Neural cell (in vitro differentiated cells): ENCODE measurements at regions not wholly inside any gene's neighbourhood (a gene's known extent, or its start where the extent isn't known, plus 50 kb on each side); places are given as distances from the start of the nearest gene placed in this dataset.

Source experiments
- H2AFZ ChIP-seq: fragments of 200-600, 300-800 bp; sonication (generic), shearing (Covaris generic); 2 replicates; pipeline ENCODE4 v1.6.0; 2014; ENCODE audit warnings: low read depth, mild to moderate bottlenecking, antibody characterized with exemption, low read length, moderate library complexity
- H3F3A ChIP-seq: fragments of 200-600 bp; shearing (Covaris generic); 2 replicates; pipeline ENCODE4 v1.6.1; 2016; ENCODE audit warnings: mild to moderate bottlenecking, moderate library complexity, mixed read lengths, antibody characterized with exemption, low read length; ENCODE audit not compliant: insufficient read depth, poor library complexity, severe bottlenecking
- H3K27ac ChIP-seq: fragments of 200-600, 300-800 bp; sonication (generic), shearing (Covaris generic); 2 replicates; pipeline ENCODE4 v1.5.1; 2014; ENCODE audit warnings: mild to moderate bottlenecking, low read length, moderate library complexity
- H3K27me3 ChIP-seq: fragments of 300-800, 200-600 bp; sonication (generic), shearing (Covaris generic); 2 replicates; pipeline ENCODE4 v1.6.0; 2014; ENCODE audit warnings: mild to moderate bottlenecking, low read depth, low read length, moderate library complexity; ENCODE audit not compliant: insufficient read depth
- H3K36me3 ChIP-seq: fragments of 300-800, 200-600 bp; sonication (generic), shearing (Covaris generic); 2 replicates; pipeline ENCODE4 v1.5.1; 2014; ENCODE audit warnings: mild to moderate bottlenecking, antibody characterized with exemption, low read length, moderate library complexity; ENCODE audit not compliant: insufficient read depth
- H3K4me2 ChIP-seq: fragments of 300-800, 200-600 bp; sonication (generic), shearing (Covaris generic); 2 replicates; pipeline ENCODE4 v1.6.0; 2014; ENCODE audit warnings: mild to moderate bottlenecking, low read length
- H3K4me3 ChIP-seq: fragments of 300-800, 200-600 bp; sonication (generic), shearing (Covaris generic); 2 replicates; pipeline ENCODE4 v1.5.1; 2014; ENCODE audit warnings: mild to moderate bottlenecking, low read length, moderate library complexity
- H3K79me2 ChIP-seq: fragments of 200-600 bp; shearing (Covaris generic); replicated peaks from 2 replicates; pipeline ENCODE4 v1.6.0; 2014; ENCODE audit warnings: mild to moderate bottlenecking, low read length, moderate library complexity; ENCODE audit not compliant: insufficient read depth
- H3K9ac ChIP-seq: fragments of 300-800, 200-600 bp; sonication (generic), shearing (Covaris generic); 2 replicates; pipeline ENCODE4 v1.6.1; 2016; ENCODE audit warnings: mild to moderate bottlenecking, low read length, mixed read lengths
- H3K9me2 ChIP-seq: fragments of 200-600 bp; shearing (Covaris generic); 2 replicates; pipeline ENCODE4 v1.6.1; 2016; ENCODE audit warnings: mild to moderate bottlenecking, low read length, mixed read lengths; ENCODE audit not compliant: insufficient read depth
- H3K9me3 ChIP-seq: fragments of 200-600, 300-800 bp; sonication (generic), shearing (Covaris generic); 2 replicates; pipeline ENCODE4 v1.6.1; 2016; ENCODE audit warnings: mild to moderate bottlenecking, mixed run types, low read length, moderate library complexity, mixed read lengths
- H4K20me1 ChIP-seq: fragments of 200-600 bp; shearing (Covaris generic); 2 replicates; pipeline ENCODE4 v1.6.1; 2016; ENCODE audit warnings: mild to moderate bottlenecking, mixed run types; ENCODE audit not compliant: insufficient read depth
- CTCF ChIP-seq: fragments of 450-650 bp; IDR thresholded peaks from 2 replicates; pipeline ENCODE4 v1.5.1; 2014; ENCODE audit warnings: antibody characterized with exemption, mild to moderate bottlenecking, moderate library complexity; ENCODE audit not compliant: poor library complexity, severe bottlenecking
- EP300 ChIP-seq: fragments of 450-650 bp; conservative IDR thresholded peaks from 2 replicates; pipeline ENCODE4 v1.6.1; 2014; ENCODE audit warnings: antibody characterized with exemption, mild to moderate bottlenecking, moderate library complexity; ENCODE audit not compliant: poor library complexity, severe bottlenecking
- EZH2 ChIP-seq: fragments of 200-600, 300-800 bp; shearing (Covaris generic), sonication (generic); IDR thresholded peaks from 2 replicates; pipeline ENCODE4 v1.6.1; 2014; ENCODE audit warnings: antibody characterized with exemption, low read length, borderline replicate concordance, mild to moderate bottlenecking; ENCODE audit not compliant: insufficient read depth, poor library complexity, severe bottlenecking
- MXI1 ChIP-seq: fragments of 450-650 bp; conservative IDR thresholded peaks from 2 replicates; pipeline ENCODE4 v1.6.1; 2014; ENCODE audit warnings: antibody characterized with exemption, mild to moderate bottlenecking; ENCODE audit not compliant: poor library complexity, severe bottlenecking
- POLR2AphosphoS5 ChIP-seq: IDR thresholded peaks from 2 replicates; pipeline ENCODE4 v1.6.1; 2012
- RAD21 ChIP-seq: fragments of 450-650 bp; conservative IDR thresholded peaks from 2 replicates; pipeline ENCODE4 v1.6.1; 2014; ENCODE audit warnings: antibody characterized with exemption, mild to moderate bottlenecking, moderate library complexity
- REST ChIP-seq: IDR thresholded peaks from 2 replicates; pipeline ENCODE4 v1.6.1; 2012; ENCODE audit warnings: borderline replicate concordance
- SMC3 ChIP-seq: fragments of 450-650 bp; conservative IDR thresholded peaks from 2 replicates; pipeline ENCODE4 v1.6.1; 2014; ENCODE audit warnings: antibody characterized with exemption, mild to moderate bottlenecking, moderate library complexity; ENCODE audit not compliant: poor library complexity
- TAF1 ChIP-seq: IDR thresholded peaks from 2 replicates; pipeline ENCODE4 v1.6.1; 2012; ENCODE audit warnings: low read depth

- no peaks in the 10 kb centered on the region for H3K27me3 ChIP-seq
- no peaks in the 10 kb centered on the region for H3K9me3 ChIP-seq
- H4K20me1 ChIP-seq, result no peaks in the 10 kb centered on the region
- H3K36me3 ChIP-seq, result no peaks in the 10 kb centered on the region
- no peaks in the 10 kb centered on the region for H3K79me2 ChIP-seq
- H3K9me2 ChIP-seq, result no peaks in the 10 kb centered on the region
- no peak overlapping the region for H3K4me3 ChIP-seq
- no peak overlapping the region for H3K27ac ChIP-seq
- no peak overlapping the region for H3K9ac ChIP-seq
- H3F3A ChIP-seq, result no peaks in the 10 kb centered on the region
- no peak for TF ChIP-seq EP300
- TF ChIP-seq CTCF, result no peak
- no peak for TF ChIP-seq RAD21
- no peak for TF ChIP-seq POLR2AphosphoS5
- TF ChIP-seq SMC3, result no peak
- no peak for TF ChIP-seq TAF1
- TF ChIP-seq REST, result no peak
- TF ChIP-seq EZH2, result no peak
- TF ChIP-seq MXI1, result no peak
- no peak overlapping the region for H2AFZ ChIP-seq
- no peak overlapping the region for H3K4me2 ChIP-seq
These were observed 365.5 kb upstream of the CDH18 start for GRCh38 chr5:20353499-20353898.

- no peaks in the 10 kb centered on the region for H3F3A ChIP-seq
- no peaks in the 10 kb centered on the region for H3K9me3 ChIP-seq
- H3K27me3 ChIP-seq, result no peaks in the 10 kb centered on the region
- no peak overlapping the region for H3K4me3 ChIP-seq
- no peaks in the 10 kb centered on the region for H3K9me2 ChIP-seq
- H3K36me3 ChIP-seq, result no peaks in the 10 kb centered on the region
- H3K9ac ChIP-seq, result no peak overlapping the region
- TF ChIP-seq POLR2AphosphoS5 (no peak), SMC3 (no peak), MXI1 (no peak), REST (no peak), RAD21 (no peak), EZH2 (no peak), CTCF (no peak), TAF1 (no peak), EP300 (no peak)
- no peaks in the 10 kb centered on the region for H3K79me2 ChIP-seq
- no peak overlapping the region for H3K4me2 ChIP-seq
- H2AFZ ChIP-seq, result no peak overlapping the region
- no peak overlapping the region for H3K27ac ChIP-seq
- H4K20me1 ChIP-seq, result no peaks in the 10 kb centered on the region
These were observed 363.8 kb upstream of the CDH18 start for GRCh38 chr5:20351849-20352248.
